GM19452 (cell line): ENCODE measurements at regions not wholly inside any gene's neighbourhood (a gene's known extent, or its start where the extent isn't known, plus 50 kb on each side); places are given as distances from the start of the nearest gene placed in this dataset.
"Not testable (repeated sequence)": the region's sequence is repeated elsewhere in the genome, so short reads cannot be mapped to it uniquely, and the experiment has no call there.

Experiments used
- ATAC-seq: cut with Tn5 transposase; IDR thresholded peaks from one replicate; pipeline ENCODE4 v1.9.1; 2021; ENCODE audit not compliant: unreplicated experiment

- no peak for ATAC-seq
These were observed 164.3 kb upstream of the PABPC3 start for GRCh38 chr13:24931450-24932251.

GRCh38 chr13:24933106-24934023, 162.6 kb upstream of the PABPC3 start:
- not testable (repeated sequence) for ATAC-seq

GRCh38 chr13:24934024-24934385, 161.9 kb upstream of the PABPC3 start:
- not testable (repeated sequence) for ATAC-seq

DNA sequence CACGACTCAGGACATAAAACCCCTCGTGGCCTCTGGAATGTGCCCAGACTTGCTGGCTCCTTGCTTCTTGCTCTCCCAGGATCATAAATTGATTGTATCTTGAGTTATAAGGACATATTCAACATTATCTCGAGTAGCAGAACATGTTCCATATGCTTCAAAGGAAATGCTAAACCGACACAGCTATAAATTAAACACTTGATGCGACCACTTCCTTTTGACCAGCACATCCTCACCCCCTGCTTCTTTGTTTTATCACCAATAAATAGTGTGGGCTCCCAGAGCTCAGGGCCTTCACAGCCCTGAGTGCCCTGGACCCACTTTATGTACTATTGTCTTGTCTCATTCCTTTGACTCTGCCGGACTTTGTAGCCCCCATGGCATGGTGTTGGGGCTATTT, 157.0 kb upstream of the PABPC3 start:
- ATAC-seq, result no peak

GRCh38 chr13:24941023-24941713, 154.8 kb upstream of the PABPC3 start:
- not testable (repeated sequence) for ATAC-seq

DNA sequence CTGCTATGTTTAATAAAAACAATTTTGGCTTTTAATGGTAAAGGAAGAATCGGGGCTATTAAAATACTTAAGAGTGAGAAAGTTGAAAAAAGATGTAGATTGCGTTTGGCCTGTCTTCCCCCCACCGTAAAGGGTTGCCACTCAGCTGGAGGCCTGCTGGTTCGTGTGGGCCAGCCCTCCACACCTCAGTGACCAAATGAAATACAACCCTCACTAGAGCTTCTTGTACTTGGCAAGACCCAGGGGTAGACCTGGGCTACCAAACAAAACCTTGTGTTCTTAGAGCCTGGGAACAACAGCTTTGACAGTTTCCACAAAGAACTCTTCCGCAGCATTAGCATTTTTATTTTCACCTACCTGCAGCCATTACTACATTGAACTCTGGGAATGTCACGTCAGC, 152.8 kb upstream of the PABPC3 start:
- ATAC-seq, result no peak

GRCh38 chr13:24944073-24944472, 151.9 kb upstream of the PABPC3 start:
- ATAC-seq, result not testable (repeated sequence)

- not testable (repeated sequence) for ATAC-seq
These were observed 147.0 kb upstream of the PABPC3 start for GRCh38 chr13:24948977-24949376.

- ATAC-seq, result not testable (repeated sequence)
These were observed 145.3 kb upstream of the PABPC3 start for GRCh38 chr13:24950611-24951010.

- ATAC-seq, result not testable (repeated sequence)
These were observed 128.0 kb upstream of the PABPC3 start for GRCh38 chr13:24967970-24968369.

DNA sequence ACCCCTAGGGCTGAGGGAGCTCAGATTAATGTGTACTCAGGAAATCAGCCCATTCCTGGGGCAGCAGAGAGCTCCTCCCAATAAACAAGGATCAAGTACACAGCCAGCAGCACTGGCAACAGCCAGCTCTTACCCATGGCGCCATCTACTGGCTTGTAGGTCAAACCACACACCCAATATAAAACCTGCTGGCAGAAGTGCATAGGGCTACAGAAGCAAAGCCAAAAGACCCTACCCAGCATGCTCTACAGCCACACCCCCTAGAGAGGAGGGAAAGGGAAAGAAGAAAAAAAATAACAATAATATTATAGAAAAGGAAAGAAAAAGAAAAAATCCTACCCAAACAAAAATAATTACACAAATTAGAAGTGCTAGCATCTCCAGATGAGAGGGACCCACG, 127.5 kb upstream of the PABPC3 start:
- ATAC-seq, result not testable (repeated sequence)

DNA sequence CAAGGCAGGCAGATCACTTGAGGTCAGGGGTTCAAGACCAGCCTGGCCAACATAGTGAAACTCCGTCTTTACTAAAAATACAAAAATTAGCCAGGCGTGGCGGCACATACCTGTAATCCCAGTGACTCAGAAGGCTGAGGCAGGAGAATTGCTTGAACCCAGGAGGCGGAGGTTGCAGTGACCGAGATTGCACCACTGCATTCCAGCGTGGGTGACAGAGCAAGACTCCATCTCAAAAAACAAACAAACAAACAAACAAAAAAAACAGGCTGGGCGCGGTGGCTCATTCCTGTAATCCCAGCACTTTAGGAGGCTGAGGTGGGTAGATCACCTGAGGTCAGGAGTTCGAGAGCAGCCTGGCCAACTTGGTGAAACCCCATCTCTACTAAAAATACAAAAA, 122.8 kb upstream of the PABPC3 start:
- ATAC-seq, result not testable (repeated sequence)

GRCh38 chr13:24981181-24981803, 114.6 kb upstream of the PABPC3 start:
- ATAC-seq, result not testable (repeated sequence)

DNA sequence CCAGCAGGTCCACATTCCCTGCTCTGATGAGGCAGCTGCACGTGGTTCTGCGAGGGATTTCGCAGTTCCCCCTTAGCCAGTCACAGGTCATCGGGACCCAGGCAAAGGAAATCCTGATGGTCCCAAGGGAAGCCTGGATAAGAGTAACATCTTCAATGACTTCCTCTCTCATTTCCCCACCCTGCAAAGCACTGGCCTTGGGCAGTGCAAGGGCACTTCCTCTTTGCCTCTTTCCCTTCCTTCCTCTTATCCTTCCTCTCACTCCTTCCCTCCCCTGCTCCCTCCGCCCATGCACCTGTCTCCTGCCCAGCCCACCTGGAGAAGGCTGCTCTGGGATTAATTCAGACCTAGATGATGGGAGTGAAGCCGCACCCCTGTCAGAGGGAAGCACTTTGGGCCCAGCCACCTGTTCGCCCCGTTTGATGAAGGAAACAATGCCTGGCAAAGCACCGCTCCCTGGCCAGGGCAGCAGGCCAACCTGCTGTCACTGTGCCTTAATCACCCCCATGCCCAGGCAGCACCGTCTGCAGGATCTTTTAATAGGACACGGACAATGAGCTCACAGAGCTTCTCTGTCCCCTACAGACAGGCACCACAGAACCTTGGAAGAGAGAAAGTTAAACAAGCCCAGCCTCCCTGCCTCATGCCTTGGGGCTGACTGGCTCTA, 113.5 kb upstream of the PABPC3 start:
- ATAC-seq, result no peak

DNA sequence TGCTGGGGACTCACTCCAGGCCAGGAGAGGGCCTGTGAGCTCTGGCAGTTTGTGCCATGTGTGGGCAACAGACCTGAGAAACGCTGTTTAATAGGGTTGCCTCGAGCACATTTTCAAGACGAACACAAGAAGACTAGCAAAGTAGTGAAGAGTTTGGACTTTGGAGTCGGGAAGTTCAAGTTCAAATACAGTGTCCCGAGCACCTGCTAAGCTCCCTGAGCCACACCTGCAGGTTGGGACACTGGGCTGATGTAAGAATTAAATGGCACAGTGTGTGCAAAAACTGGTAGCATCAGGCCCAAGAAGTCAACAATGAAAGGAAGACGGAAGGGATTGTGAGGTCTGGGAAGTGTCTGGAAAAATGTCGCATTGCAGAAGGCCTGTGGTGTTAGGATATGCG, 112.8 kb upstream of the PABPC3 start:
- ATAC-seq, result no peak

DNA sequence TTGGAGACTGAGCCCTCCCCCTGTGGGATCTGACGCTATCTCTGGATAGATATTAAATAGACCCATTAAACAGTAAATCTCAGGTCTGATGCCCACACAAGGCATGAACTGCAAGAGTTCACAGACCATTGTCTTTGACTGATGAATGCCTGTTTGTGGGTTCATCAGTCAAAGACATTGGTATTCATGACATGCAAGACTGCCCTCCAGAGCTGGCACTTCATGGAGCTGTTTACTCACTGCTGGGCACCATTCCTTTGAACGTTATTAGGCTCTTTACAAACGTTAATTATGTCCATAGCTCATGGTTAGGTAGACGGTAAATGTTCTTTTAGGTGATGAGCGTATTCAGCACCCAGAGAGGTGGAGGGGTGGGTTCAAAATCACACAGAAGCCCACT, 111.8 kb upstream of the PABPC3 start:
- no peak for ATAC-seq

- ATAC-seq, result no peak
These were observed 110.8 kb upstream of the PABPC3 start for GRCh38 chr13:24985107-24985506.

- no peak for ATAC-seq
These were observed 110.0 kb upstream of the PABPC3 start for GRCh38 chr13:24985896-24986295.

GRCh38 chr13:24986826-24987225, 109.1 kb upstream of the PABPC3 start:
- ATAC-seq, result no peak

GRCh38 chr13:24989959-24990358, 106.0 kb upstream of the PABPC3 start:
- ATAC-seq, result not testable (repeated sequence)
